ENCODE measurements at regions not wholly inside any gene's neighbourhood (a gene's known extent, or its start where the extent isn't known, plus 50 kb on each side); places are given as distances from the start of the nearest gene placed in this dataset.
"Not testable (repeated sequence)": the region's sequence is repeated elsewhere in the genome, so short reads cannot be mapped to it uniquely, and the experiment has no call there.

DNA sequence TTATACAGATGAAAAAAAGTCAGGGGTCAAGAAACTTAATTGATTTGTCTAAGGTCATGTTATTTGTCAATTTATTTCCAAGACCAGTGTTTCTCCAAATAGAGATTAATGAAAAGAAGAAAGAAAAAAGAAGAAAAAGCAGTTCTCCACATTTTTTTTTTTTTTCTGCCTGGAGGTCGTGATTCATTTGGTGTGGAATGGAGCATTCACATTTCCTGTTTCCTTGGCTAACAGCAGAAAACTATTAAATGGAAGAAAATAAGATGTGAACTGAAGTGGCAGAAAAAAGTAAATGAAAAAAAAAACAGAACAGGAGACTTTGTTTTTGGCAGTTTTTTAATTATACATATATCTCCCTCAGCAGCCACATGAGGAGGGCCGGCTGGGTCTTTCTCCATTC, 470.8 kb upstream of the ZNF337 start:
- TF ChIP-seq, protein P1, sequence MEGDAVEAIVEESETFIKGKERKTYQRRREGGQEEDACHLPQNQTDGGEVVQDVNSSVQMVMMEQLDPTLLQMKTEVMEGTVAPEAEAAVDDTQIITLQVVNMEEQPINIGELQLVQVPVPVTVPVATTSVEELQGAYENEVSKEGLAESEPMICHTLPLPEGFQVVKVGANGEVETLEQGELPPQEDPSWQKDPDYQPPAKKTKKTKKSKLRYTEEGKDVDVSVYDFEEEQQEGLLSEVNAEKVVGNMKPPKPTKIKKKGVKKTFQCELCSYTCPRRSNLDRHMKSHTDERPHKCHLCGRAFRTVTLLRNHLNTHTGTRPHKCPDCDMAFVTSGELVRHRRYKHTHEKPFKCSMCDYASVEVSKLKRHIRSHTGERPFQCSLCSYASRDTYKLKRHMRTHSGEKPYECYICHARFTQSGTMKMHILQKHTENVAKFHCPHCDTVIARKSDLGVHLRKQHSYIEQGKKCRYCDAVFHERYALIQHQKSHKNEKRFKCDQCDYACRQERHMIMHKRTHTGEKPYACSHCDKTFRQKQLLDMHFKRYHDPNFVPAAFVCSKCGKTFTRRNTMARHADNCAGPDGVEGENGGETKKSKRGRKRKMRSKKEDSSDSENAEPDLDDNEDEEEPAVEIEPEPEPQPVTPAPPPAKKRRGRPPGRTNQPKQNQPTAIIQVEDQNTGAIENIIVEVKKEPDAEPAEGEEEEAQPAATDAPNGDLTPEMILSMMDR (IDR thresholded peaks at IDR 0.05), result no peak
- Histone ChIP-seq H3K27me3 (no peaks in the 10 kb centered on the region), H3K9me3 (no peaks in the 10 kb centered on the region), H3K36me3 (no peaks in the 10 kb centered on the region), H3K4me3 (no peak overlapping the region), H3K27ac (no peak overlapping the region), H3K4me1 (no peaks in the 10 kb centered on the region)
- ATAC-seq, result no peak
- intact Hi-C loops (cut with DNase I), result no loop called here
- no peak for DNase-seq

DNA sequence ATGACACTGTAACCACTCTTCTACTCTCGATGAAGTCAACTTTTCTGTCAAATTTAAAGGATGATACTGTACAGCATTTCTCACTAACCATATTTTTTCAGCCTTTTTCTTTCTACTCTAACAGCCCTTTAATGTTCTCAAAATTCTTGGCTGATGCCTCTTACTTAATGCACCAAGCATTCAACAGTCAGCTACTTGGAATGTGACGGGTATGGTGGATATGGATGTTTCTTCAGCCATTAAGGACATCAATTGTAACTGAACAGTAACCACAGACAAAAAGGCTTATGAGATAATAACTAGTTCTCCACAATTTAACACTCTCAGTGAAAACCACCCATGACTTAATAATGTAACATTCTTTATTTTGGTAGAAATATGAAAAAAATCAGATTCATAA, 467.2 kb upstream of the ZNF337 start:
- H3K27ac ChIP-seq, result no peak overlapping the region
- H3K36me3 ChIP-seq, result no peaks in the 10 kb centered on the region
- H3K27me3 ChIP-seq, result no peaks in the 10 kb centered on the region
- no peaks in the 10 kb centered on the region for H3K4me1 ChIP-seq
- intact Hi-C loops (cut with DNase I), result no loop called here
- TF ChIP-seq, protein P1 (IDR thresholded peaks at IDR 0.05), result no peak
- no peaks in the 10 kb centered on the region for H3K9me3 ChIP-seq
- H3K4me3 ChIP-seq, result no peak overlapping the region
- ATAC-seq, result no peak
- DNase-seq, result no peak

DNA sequence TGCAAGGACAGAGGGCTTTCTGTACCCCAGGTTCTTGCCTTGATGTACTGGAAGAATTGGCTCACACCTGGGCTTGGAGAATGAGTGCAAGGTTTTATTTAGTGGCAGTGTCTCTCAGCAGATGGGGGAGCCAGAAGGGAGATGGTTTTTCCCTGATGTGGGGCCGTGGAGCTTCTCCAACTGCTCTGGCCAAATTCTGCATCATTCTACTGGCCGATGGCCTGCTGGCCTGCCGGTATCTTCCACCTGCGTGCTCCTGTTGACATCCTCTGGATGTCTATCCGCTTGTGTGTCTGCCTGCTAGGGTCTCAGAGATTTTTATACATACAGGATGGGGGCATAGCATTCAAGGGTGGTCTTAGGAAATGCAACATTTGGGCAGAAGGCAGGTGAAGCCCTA, 466.5 kb upstream of the ZNF337 start:
- ATAC-seq; H3K27ac ChIP-seq; H3K27me3 ChIP-seq; H3K4me1 ChIP-seq; H3K36me3 ChIP-seq; intact Hi-C loops (cut with DNase I); DNase-seq; H3K4me3 ChIP-seq; H3K9me3 ChIP-seq: not testable (repeated sequence)

DNA sequence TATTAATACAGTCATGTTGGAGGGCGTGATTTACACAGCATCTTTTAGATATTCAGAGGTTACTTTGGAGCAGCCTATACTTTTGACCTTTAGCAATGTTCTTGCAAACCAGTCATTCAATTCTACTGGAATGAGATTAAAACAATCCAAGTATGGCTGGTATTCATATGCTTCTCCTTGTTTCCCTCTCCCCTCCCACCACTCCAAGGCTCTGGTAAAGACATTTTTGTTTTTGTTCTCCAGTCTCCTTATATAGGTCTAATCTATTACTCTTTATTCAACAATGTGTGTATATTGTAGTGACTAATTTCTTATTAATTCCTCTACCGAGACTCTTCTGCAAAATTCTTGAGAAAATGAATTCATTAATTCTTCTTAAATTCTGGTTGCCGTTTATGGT, 465.1 kb upstream of the ZNF337 start:
- H3K4me1 ChIP-seq; intact Hi-C loops (cut with DNase I): not testable (repeated sequence)

DNA sequence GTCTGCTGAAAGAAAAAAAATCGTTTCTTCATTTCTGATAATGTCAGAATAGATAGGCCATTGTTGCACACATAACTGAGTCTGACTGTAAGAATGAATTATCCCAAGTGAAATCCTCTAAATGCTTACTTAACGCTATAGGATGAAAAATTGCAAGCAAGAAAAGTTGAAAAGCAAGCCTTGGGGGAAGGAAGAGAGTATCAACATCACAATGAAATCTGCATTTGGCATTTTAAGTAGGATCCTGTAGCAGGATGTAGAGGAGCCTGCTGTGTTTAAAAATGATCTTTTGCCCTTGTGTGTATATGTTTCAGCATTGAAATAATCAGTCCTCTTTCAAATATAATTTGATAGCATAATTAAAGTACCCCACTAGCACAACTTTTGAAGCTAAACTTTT, 464.3 kb upstream of the ZNF337 start:
- H3K4me3 ChIP-seq; H3K36me3 ChIP-seq; H3K27me3 ChIP-seq; DNase-seq; intact Hi-C loops (cut with DNase I); H3K9me3 ChIP-seq; ATAC-seq; H3K27ac ChIP-seq; H3K4me1 ChIP-seq: not testable (repeated sequence)

More for the DNA sequence above, 465.1 kb upstream of the ZNF337 start:
- DNase-seq, H3K9me3 ChIP-seq, H3K27me3 ChIP-seq, H3K4me3 ChIP-seq, H3K36me3 ChIP-seq, H3K27ac ChIP-seq, ATAC-seq: not testable (repeated sequence)

DNA sequence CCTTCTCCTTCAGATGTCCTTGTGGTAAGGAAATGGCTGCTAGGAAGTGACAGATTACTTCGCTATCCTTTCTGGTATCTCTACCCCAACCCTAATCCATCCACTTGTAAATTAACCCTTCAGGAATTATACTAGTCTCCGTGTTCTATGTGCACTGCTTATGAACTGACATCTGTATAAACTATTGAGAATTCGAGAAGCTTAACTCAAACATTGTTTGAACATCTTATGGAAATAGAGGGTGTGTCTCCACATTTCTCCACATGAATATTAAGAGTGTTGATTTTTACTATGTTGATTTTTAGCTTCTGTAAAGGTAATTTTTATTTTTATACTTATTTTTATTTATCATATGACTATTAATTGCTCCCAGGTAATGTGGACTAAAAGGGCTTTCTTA, 457.6 kb upstream of the ZNF337 start:
- H3K9me3 ChIP-seq, result no peaks in the 10 kb centered on the region
- H3K4me1 ChIP-seq, result no peaks in the 10 kb centered on the region
- TF ChIP-seq, protein P1 (IDR thresholded peaks at IDR 0.05), result no peak
- DNase-seq, result no peak
- intact Hi-C loops (cut with DNase I), result no loop called here
- no peaks in the 10 kb centered on the region for H3K27me3 ChIP-seq
- ATAC-seq, result no peak
- no peak overlapping the region for H3K27ac ChIP-seq
- no peaks in the 10 kb centered on the region for H3K36me3 ChIP-seq
- no peak overlapping the region for H3K4me3 ChIP-seq

DNA sequence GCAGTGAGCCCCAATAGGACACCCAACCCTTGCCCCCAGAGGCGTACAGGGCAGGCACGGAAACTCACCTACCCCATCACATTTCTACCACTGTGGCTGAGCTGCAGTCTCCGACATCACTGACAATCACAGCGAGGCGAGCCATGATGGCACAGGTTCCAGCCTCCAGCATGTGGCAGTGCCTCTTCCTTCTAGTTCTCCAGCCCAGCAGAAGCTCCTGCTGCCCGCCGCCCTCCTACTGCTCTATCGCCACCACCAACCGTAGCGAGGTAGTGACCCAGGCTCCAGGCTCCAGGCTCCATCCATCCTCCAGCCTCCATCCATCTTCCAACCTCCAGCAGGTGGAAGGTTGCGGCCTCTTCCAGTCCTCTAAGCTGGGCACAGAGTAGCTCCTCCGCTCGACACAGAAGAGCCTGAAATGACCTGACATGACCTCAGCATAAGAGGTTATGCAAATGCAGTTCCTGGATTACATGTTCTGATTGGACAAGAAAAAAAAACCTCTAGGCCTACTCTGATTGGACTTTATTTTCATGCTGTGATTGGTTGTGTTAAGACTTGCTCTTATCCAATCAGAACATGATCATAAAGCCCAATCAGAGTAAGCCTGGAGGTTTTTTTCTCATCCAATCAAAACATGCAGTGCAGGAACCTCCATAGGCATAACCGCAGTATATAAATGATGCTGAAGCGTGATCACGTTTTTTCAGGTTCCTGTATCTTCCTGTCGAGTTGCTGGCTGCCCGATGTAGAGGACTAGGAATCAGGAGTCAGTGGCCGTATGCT, 438.9 kb upstream of the ZNF337 start:
- no peaks in the 10 kb centered on the region for H3K27me3 ChIP-seq
- ATAC-seq (no peak), DNase-seq (no peak)
- no peak overlapping the region for H3K27ac ChIP-seq
- TF ChIP-seq, protein P1 (IDR thresholded peaks at IDR 0.05), result no peak
- H3K9me3 ChIP-seq, result peaks cover 0 to 3% of the 10 kb centered on the region in 2 donors
- H3K36me3 ChIP-seq, result no peaks in the 10 kb centered on the region
- intact Hi-C loops (cut with DNase I), result no loop called here
- no peak overlapping the region for H3K4me3 ChIP-seq
- no peaks in the 10 kb centered on the region for H3K4me1 ChIP-seq
